HG02852 (cell line): ENCODE measurements at regions not wholly inside any gene's neighbourhood (a gene's known extent, or its start where the extent isn't known, plus 50 kb on each side); places are given as distances from the start of the nearest gene placed in this dataset.
A peak's percentile ranks its signal among the peaks of the same experiment; 100 is the strongest.
"Not testable (repeated sequence)": the region's sequence is repeated elsewhere in the genome, so short reads cannot be mapped to it uniquely, and the experiment has no call there.

Experiments
- ATAC-seq: cut with Tn5 transposase; IDR thresholded peaks from one replicate; pipeline ENCODE4 v1.9.1; 2021; ENCODE audit warnings: mild to moderate bottlenecking, moderate library complexity; ENCODE audit not compliant: unreplicated experiment

- not testable (repeated sequence) for ATAC-seq
Measured at GRCh38 chr2:56606086-56606485, 422.3 kb downstream of the CCDC85A start.

DNA sequence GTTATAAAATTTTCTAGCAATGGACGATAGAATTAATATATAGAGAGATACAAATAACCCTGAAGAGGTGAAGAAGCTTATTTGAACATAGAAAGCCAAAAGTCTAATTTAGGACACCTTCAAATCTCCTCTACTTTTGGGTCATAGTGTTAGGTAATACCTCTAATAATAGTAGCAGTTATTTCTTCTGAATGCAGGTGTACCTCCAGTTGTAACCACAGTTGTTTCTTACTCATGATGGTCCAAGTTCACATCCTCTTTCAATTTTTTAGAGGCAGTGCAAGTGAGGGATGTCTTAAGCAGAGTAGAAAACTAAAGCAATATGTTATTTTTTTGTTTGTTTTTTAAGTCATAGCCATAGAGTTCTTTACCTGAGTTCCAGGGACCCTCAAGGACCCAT is 429.5 kb downstream of the CCDC85A start:
- ATAC-seq: peak; percentile 72

GRCh38 chr2:56613920-56614319 is 430.1 kb downstream of the CCDC85A start:
- no peak for ATAC-seq

DNA sequence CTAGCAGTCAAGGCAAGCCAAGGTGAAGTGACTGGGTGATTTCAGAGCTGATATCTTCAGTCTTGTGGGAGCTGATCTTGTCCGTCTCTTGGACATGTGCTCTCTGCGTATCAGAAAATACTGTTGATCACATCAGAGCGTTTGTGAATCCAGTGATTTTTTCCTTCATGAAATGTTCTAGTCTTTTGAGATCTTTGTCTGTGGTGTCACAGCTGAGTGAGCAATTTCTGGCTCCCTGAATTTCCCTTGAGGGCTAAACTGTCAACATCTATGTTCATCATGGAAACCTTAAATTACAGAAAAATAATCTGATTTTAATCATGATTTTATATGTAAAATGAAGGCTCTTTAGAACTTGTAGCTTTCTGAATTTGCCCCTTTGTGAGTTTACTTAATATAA is 432.0 kb downstream of the CCDC85A start:
- no peak for ATAC-seq

DNA sequence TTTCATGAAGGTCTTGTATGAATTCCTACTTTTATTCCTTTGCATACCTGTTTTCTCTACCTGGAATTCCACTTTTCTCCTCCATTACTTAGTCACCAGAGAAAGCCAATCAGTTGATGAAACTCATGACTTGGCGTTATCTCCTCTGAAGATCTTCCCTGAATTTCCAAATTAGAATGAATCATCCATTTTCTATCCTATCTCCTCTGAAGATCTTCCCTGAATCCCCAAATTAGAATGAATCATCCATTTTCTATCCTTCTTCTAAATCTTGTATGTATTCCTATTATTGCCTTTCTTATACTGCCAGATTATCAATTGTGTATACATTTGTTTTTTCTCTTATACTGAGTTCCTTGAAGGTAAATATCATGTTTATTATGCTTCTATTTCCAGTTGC is 440.4 kb downstream of the CCDC85A start:
- no peak for ATAC-seq

GRCh38 chr2:56626927-56627326 is 443.1 kb downstream of the CCDC85A start:
- no peak for ATAC-seq

GRCh38 chr2:56630286-56630685 is 446.5 kb downstream of the CCDC85A start:
- ATAC-seq: no peak

- no peak for ATAC-seq
Measured at GRCh38 chr2:56647997-56648396, 464.2 kb downstream of the CCDC85A start.

- ATAC-seq: no peak
Measured at GRCh38 chr2:56648802-56649201, 465.0 kb downstream of the CCDC85A start.

DNA sequence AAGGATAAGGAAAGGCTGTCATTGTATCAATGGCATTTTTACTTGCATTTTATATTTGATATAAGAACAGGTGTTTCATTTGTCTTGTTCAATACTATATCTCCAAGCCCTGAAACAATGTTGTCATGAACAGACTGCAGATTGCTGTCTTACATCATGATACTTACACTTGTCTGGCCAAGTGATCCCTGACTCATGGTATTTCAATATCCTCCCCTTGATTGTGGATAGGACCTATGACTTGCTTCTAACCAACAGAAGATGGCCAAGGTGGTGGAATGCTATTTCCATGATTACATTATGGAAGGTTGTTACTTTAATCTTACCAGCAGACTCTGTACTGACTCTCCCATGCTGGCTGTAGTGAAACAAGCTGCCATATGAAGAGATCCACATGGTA is 471.1 kb downstream of the CCDC85A start:
- no peak for ATAC-seq

GRCh38 chr2:56656826-56657225 is 473.0 kb downstream of the CCDC85A start:
- no peak for ATAC-seq

GRCh38 chr2:56666777-56667176 is 483.0 kb downstream of the CCDC85A start:
- no peak for ATAC-seq

- no peak for ATAC-seq
Measured at GRCh38 chr2:56671973-56672569, 488.3 kb downstream of the CCDC85A start.

DNA sequence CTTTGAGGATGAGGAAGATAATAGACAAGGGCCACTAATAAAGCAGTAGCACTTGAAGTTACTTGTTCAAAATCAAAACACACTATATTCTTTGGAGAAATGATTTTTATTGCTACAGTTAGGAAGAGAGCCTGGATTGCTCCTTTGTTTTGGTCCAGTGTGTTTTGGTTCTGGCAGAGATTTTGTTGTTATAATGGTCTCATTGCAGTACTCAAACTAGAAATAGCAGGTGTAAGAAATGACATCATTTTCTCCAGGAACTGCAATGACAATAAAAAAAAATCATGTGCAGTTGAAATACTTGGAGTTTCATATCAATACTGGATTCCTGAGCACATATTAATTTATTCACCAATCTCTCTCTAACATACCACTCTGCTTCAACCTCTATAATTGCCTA is 490.3 kb downstream of the CCDC85A start:
- ATAC-seq: no peak

DNA sequence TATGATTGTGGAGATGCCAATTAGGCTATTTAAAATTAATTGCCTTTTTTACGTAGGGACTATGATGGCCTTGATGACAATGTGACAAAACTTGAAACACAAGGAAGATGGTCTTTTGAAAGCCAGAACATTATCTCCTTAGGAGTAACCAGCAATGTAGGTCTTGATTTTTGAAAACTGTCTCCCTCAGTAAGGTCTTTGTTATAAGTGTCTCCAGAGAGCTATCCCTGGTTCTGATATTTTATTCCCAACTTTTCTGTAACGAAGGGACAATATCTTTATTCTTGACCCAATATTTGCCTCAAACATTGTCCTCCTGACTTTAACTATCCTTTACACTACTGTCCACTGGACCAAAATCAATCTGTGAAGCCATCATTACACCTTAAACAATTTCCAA is 493.2 kb downstream of the CCDC85A start:
- no peak for ATAC-seq

GRCh38 chr2:56680971-56681631 is 497.3 kb downstream of the CCDC85A start:
- ATAC-seq: no peak

- no peak for ATAC-seq
Measured at GRCh38 chr2:56681659-56682396, 498.0 kb downstream of the CCDC85A start.

DNA sequence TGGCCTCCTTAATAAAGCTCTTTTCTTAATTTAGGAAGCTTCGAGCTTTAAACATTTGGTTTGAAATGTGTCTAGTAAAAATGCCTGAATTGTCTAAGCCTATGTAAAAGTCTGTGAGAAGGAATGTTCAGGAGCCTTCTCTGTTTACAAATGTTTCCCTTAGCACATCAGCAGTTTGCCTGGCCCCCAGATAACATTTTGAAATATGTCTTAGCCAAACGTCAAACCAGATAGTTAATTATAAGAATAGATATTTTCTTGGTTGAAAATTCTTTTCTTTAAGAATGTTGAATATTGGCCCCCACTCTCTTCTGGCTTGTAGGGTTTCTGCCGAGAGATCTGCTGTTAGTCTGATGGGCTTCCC is 498.6 kb downstream of the CCDC85A start:
- no peak for ATAC-seq

GRCh38 chr2:56684327-56684726 is 500.5 kb downstream of the CCDC85A start:
- ATAC-seq: no peak

DNA sequence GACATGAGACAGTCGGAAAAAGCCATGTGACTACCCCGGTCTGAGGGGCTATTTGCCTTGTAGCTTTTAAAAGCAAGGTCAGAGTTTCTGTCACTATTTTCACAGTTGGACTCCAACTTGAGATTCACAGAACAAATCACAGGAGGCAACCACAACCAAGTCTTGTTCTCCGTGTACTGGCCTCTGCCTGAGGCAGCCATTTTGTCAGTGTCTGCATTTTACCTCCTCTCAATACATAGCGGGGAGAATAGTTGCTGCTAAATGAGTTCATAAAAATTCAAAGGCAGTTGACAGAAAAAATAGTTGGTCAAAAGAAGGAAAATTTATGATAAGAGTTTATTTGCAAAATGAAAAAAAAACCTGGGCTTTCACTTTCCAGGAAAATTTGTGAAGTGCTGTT is 501.4 kb downstream of the CCDC85A start:
- ATAC-seq: no peak

- ATAC-seq: no peak
Measured at GRCh38 chr2:56687169-56687568, 503.4 kb downstream of the CCDC85A start.

DNA sequence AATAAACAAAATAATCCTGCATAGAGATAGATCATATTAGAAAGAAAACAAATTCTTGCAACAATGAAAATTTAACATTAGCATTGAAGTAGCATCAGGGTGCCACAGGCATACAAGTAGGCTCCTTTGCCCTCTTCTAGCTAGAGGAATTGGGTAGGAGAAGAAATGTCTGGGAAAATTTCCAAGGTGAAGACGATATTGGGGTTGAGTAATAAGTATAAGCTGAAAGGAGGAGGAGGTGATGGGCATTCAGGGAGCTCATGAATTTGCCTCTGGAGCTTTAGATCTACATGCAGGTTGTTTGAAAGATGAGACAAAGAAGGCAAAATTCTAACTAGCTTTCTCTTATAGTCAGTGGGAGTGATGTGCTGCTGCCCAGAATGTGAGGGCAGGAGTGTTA is 504.9 kb downstream of the CCDC85A start:
- no peak for ATAC-seq
